ENCODE measurements at regions not wholly inside any gene's neighbourhood (a gene's known extent, or its start where the extent isn't known, plus 50 kb on each side); places are given as distances from the start of the nearest gene placed in this dataset.

- Histone ChIP-seq H3K36me3 (no peaks in the 10 kb centered on the region), H3K9me3 (no peaks in the 10 kb centered on the region), H3K4me3 (replicated peaks in 1 of 3) (no peak overlapping the region), H3K27me3 (no peaks in the 10 kb centered on the region), H3K27ac (no peak overlapping the region), H3K4me1 (no peaks in the 10 kb centered on the region)
- intact Hi-C loops (cut with DNase I) = no loop called here
- WGBS, 2 donors = 90 to 93% methylated on average over 6 of the region's 6 CpGs
- no peak for TF ChIP-seq CTCF (IDR thresholded peaks at IDR 0.05)
- no peak for TF ChIP-seq POLR2A (IDR thresholded peaks at IDR 0.05)
- DNase-seq = no peak
Observed at GRCh38 chr3:176479248-176479647, 718.0 kb downstream of the TBL1XR1 start.

GRCh38 chr3:176469694-176470205 is 727.5 kb downstream of the TBL1XR1 start:
- Histone ChIP-seq H3K9me3 (no peaks in the 10 kb centered on the region), H3K27me3 (no peaks in the 10 kb centered on the region), H3K4me1 (no peaks in the 10 kb centered on the region), H3K4me3 (replicated peaks in 1 of 3) (no peak overlapping the region), H3K36me3 (no peaks in the 10 kb centered on the region), H3K27ac (no peak overlapping the region)
- 44 to 46% methylated on average over 6 of the region's 6 CpGs for WGBS, 2 donors
- no peak for DNase-seq
- intact Hi-C loops (cut with DNase I) = no loop called here
- TF ChIP-seq POLR2A (IDR thresholded peaks at IDR 0.05) (no peak), CTCF (IDR thresholded peaks at IDR 0.05) (no peak)

- WGBS, 2 donors = 40 to 48% methylated on average over 2 of the region's 2 CpGs
- intact Hi-C loops (cut with DNase I) = no loop called here
- Histone ChIP-seq H3K9me3 (no peaks in the 10 kb centered on the region), H3K27me3 (no peaks in the 10 kb centered on the region), H3K4me3 (replicated peaks in 1 of 3) (no peak overlapping the region), H3K27ac (no peak overlapping the region), H3K4me1 (no peaks in the 10 kb centered on the region), H3K36me3 (no peaks in the 10 kb centered on the region)
- no peak for TF ChIP-seq POLR2A (IDR thresholded peaks at IDR 0.05)
- TF ChIP-seq CTCF (IDR thresholded peaks at IDR 0.05) = no peak
- no peak for DNase-seq
Observed at GRCh38 chr3:176463610-176464009, 733.7 kb downstream of the TBL1XR1 start.

GRCh38 chr3:176447369-176447768 is 749.9 kb downstream of the TBL1XR1 start:
- intact Hi-C loops (cut with DNase I) = no loop called here
- Histone ChIP-seq H3K4me1 (no peaks in the 10 kb centered on the region), H3K9me3 (no peaks in the 10 kb centered on the region), H3K36me3 (no peaks in the 10 kb centered on the region), H3K27ac (no peak overlapping the region), H3K4me3 (replicated peaks in 1 of 3) (no peak overlapping the region), H3K27me3 (no peaks in the 10 kb centered on the region)
- no peak for DNase-seq
- WGBS, 2 donors = 90 to 91% methylated on average over 4 of the region's 4 CpGs
- no peak for TF ChIP-seq CTCF (IDR thresholded peaks at IDR 0.05)

GRCh38 chr3:176442326-176442725 is 755.0 kb downstream of the TBL1XR1 start:
- intact Hi-C loops (cut with DNase I) = no loop called here

More at GRCh38 chr3:176442326-176442725, 755.0 kb downstream of the TBL1XR1 start:
- Histone ChIP-seq H3K27me3 (no peaks in the 10 kb centered on the region), H3K4me3 (replicated peaks in 1 of 3) (no peak overlapping the region), H3K27ac (no peak overlapping the region), H3K36me3 (no peaks in the 10 kb centered on the region), H3K4me1 (no peaks in the 10 kb centered on the region), H3K9me3 (no peaks in the 10 kb centered on the region)
- TF ChIP-seq CTCF (IDR thresholded peaks at IDR 0.05) (no peak), POLR2A (IDR thresholded peaks at IDR 0.05) (no peak)
- no peak for DNase-seq

Data from thyroid gland (tissue), 4 donors.